ENCODE measurements at regions not wholly inside any gene's neighbourhood (a gene's known extent, or its start where the extent isn't known, plus 50 kb on each side); places are given as distances from the start of the nearest gene placed in this dataset.
"Not testable (repeated sequence)": the region's sequence is repeated elsewhere in the genome, so short reads cannot be mapped to it uniquely, and the experiment has no call there.

- DNase-seq, result no peak
Observed at GRCh38 chr3:197404030-197404429, 105.6 kb upstream of the DLG1 start.

GRCh38 chr3:197402401-197402800 lies 104.0 kb upstream of the DLG1 start:
- DNase-seq, result not testable (repeated sequence)

- no peak for DNase-seq
Observed at GRCh38 chr3:197399486-197399885, 101.1 kb upstream of the DLG1 start.

- DNase-seq, result no peak
Observed at GRCh38 chr3:197398286-197398878, 100.0 kb upstream of the DLG1 start.

- no peak for DNase-seq
Observed at GRCh38 chr3:197397838-197398237, 99.4 kb upstream of the DLG1 start.

GRCh38 chr3:197394464-197395321 lies 96.3 kb upstream of the DLG1 start:
- DNase-seq, result no peak

GRCh38 chr3:197394126-197394463 lies 95.7 kb upstream of the DLG1 start:
- not testable (repeated sequence) for DNase-seq

GRCh38 chr3:197393711-197394110 lies 95.3 kb upstream of the DLG1 start:
- no peak for DNase-seq

GRCh38 chr3:197392961-197393360 lies 94.5 kb upstream of the DLG1 start:
- no peak for DNase-seq

- DNase-seq, result no peak
Observed at GRCh38 chr3:197381371-197381770, 83.0 kb upstream of the DLG1 start.

- peak; percentile 46 for DNase-seq
Observed at GRCh38 chr3:197380786-197381185, 82.4 kb upstream of the DLG1 start.

GRCh38 chr3:197378985-197379718 lies 80.7 kb upstream of the DLG1 start:
- DNase-seq, result no peak

GRCh38 chr3:197376735-197377555 lies 78.5 kb upstream of the DLG1 start:
- peak; percentile 50 for DNase-seq

- no peak for DNase-seq
Observed at GRCh38 chr3:197376020-197376419, 77.6 kb upstream of the DLG1 start.

GRCh38 chr3:197375001-197375441 lies 76.6 kb upstream of the DLG1 start:
- no peak for DNase-seq

- DNase-seq, result no peak
Observed at GRCh38 chr3:197373096-197373495, 74.7 kb upstream of the DLG1 start.

- DNase-seq, result no peak
Observed at GRCh38 chr3:197372047-197372661, 73.7 kb upstream of the DLG1 start.

- peak; percentile 88 for DNase-seq
Observed at GRCh38 chr3:197371591-197372046, 73.2 kb upstream of the DLG1 start.

GRCh38 chr3:197369545-197369944 lies 71.1 kb upstream of the DLG1 start:
- DNase-seq, result no peak

- DNase-seq, result no peak
Observed at GRCh38 chr3:197368821-197369220, 70.4 kb upstream of the DLG1 start.

GRCh38 chr3:197368330-197368729 lies 69.9 kb upstream of the DLG1 start:
- DNase-seq, result no peak

GRCh38 chr3:197367081-197367780 lies 68.8 kb upstream of the DLG1 start:
- DNase-seq, result no peak

Measured in eye (tissue), 1 donor.